Vagina (tissue), 2 donors: ENCODE measurements at regions not wholly inside any gene's neighbourhood (a gene's known extent, or its start where the extent isn't known, plus 50 kb on each side); places are given as distances from the start of the nearest gene placed in this dataset.

ENCODE experiments used
- DNase-seq, 2 donors: peaks; one replicate each; pipeline ENCODE4 v3.0.0-alpha.2; 2017; ENCODE audit errors: extremely low spot score in 2 of 2
- H3K27ac ChIP-seq: fragments of 200-600 bp; sonication (generic); one replicate; pipeline ENCODE4 v1.5.1; 2019
- H3K27me3 ChIP-seq: fragments of 200-600 bp; sonication (generic); one replicate; pipeline ENCODE4 v1.5.1; 2019
- H3K36me3 ChIP-seq, 2 donors: fragments of 200-600 bp; sonication (generic); one replicate each; pipeline ENCODE4 v1.5.1; 2017 to 2019
- H3K4me1 ChIP-seq: fragments of 200-600 bp; sonication (generic); one replicate; pipeline ENCODE4 v1.5.1; 2019
- H3K4me3 ChIP-seq, 2 donors: fragments of 200-600 bp; sonication (generic); 1 replicate in 1 of 2; 2 replicates in 1 of 2; pipeline ENCODE4 v1.5.1; 2016 to 2019
- H3K9me3 ChIP-seq: fragments of 200-600 bp; sonication (generic); one replicate; pipeline ENCODE4 v1.5.1; 2019
- CTCF ChIP-seq, 3 experiments: fragments of 450-650 bp in 2 of 3; fragments of 200-600 bp in 1 of 3; sonication (generic) in 1 of 3; IDR thresholded peaks; one replicate each; pipeline ENCODE4 v1.5.1; 2017 to 2019; ENCODE audit warnings: antibody characterized with exemption in 3 of 3, mild to moderate bottlenecking in 2 of 3, moderate library complexity in 2 of 3
- POLR2A ChIP-seq, 2 donors: fragments of 450-650 bp; IDR thresholded peaks; one replicate each; pipeline ENCODE4 v1.6.1; 2017; ENCODE audit warnings: antibody characterized with exemption in 2 of 2, mild to moderate bottlenecking in 2 of 2, moderate library complexity in 2 of 2
- POLR2AphosphoS5 ChIP-seq, 2 donors: sonication (generic); formaldehyde crosslinking; IDR thresholded peaks; one replicate each; pipeline ENCODE4 v1.9.0; 2017; ENCODE audit warnings: antibody characterized with exemption in 2 of 2, mild to moderate bottlenecking in 2 of 2, low read depth in 1 of 2; ENCODE audit not compliant: insufficient read depth in 1 of 2
- intact Hi-C: fragments of 100-400 bp; cut with DNase I; formaldehyde crosslinking; loops from one replicate; pipeline ENCODE4 v1.15.1; 2023

GRCh38 chr12:127678945-127679344, 588.0 kb upstream of the TMEM132C start:
- no peak for DNase-seq
- no peak for TF ChIP-seq POLR2A (IDR thresholded peaks at IDR 0.05)
- TF ChIP-seq POLR2AphosphoS5 (IDR thresholded peaks at IDR 0.05; ENCODE audit: insufficient read depth in 1 of 2, low read depth in 1 of 2), result no peak
- TF ChIP-seq CTCF (IDR thresholded peaks at IDR 0.05), result no peak
- no peak overlapping the region for H3K4me3 ChIP-seq

GRCh38 chr12:127680516-127680915, 586.5 kb upstream of the TMEM132C start:
- no peaks in the 10 kb centered on the region for H3K27me3 ChIP-seq
- no peak for TF ChIP-seq POLR2AphosphoS5 (IDR thresholded peaks at IDR 0.05; ENCODE audit: insufficient read depth in 1 of 2, low read depth in 1 of 2)
- TF ChIP-seq CTCF (IDR thresholded peaks at IDR 0.05), result no peak
- no peak for TF ChIP-seq POLR2A (IDR thresholded peaks at IDR 0.05)
- no peak overlapping the region for H3K27ac ChIP-seq
- H3K4me3 ChIP-seq, result no peak overlapping the region
- peaks cover 4% of the 10 kb centered on the region for H3K4me1 ChIP-seq
- intact Hi-C loops, result no loop called here
- H3K36me3 ChIP-seq, result no peaks in the 10 kb centered on the region
- no peaks in the 10 kb centered on the region for H3K9me3 ChIP-seq
- DNase-seq, result no peak

More at GRCh38 chr12:127678945-127679344, 588.0 kb upstream of the TMEM132C start:
- Histone ChIP-seq H3K9me3 (no peaks in the 10 kb centered on the region), H3K4me1 (peaks cover 4% of the 10 kb centered on the region), H3K27ac (no peak overlapping the region), H3K27me3 (no peaks in the 10 kb centered on the region), H3K36me3 (no peaks in the 10 kb centered on the region)
- intact Hi-C loops, result no loop called here

GRCh38 chr12:127681151-127681754, 585.7 kb upstream of the TMEM132C start:
- no peak overlapping the region for H3K27ac ChIP-seq
- H3K4me3 ChIP-seq, result no peak overlapping the region
- intact Hi-C loops, result no loop called here
- H3K36me3 ChIP-seq, result no peaks in the 10 kb centered on the region
- DNase-seq, result no peak
- H3K27me3 ChIP-seq, result no peaks in the 10 kb centered on the region
- H3K4me1 ChIP-seq, result peaks cover 4% of the 10 kb centered on the region
- no peaks in the 10 kb centered on the region for H3K9me3 ChIP-seq
- TF ChIP-seq POLR2AphosphoS5 (IDR thresholded peaks at IDR 0.05; ENCODE audit: insufficient read depth in 1 of 2, low read depth in 1 of 2), result no peak
- TF ChIP-seq POLR2A (IDR thresholded peaks at IDR 0.05), result no peak
- TF ChIP-seq CTCF (IDR thresholded peaks at IDR 0.05), result no peak

- intact Hi-C loops, result no loop called here
- DNase-seq, result no peak
- no peaks in the 10 kb centered on the region for H3K36me3 ChIP-seq
- no peak overlapping the region for H3K27ac ChIP-seq
- H3K4me3 ChIP-seq, result no peak overlapping the region
- H3K9me3 ChIP-seq, result no peaks in the 10 kb centered on the region
- H3K27me3 ChIP-seq, result no peaks in the 10 kb centered on the region
- H3K4me1 ChIP-seq, result no peaks in the 10 kb centered on the region
- TF ChIP-seq CTCF (IDR thresholded peaks at IDR 0.05) (no peak), POLR2AphosphoS5 (IDR thresholded peaks at IDR 0.05; ENCODE audit: insufficient read depth in 1 of 2, low read depth in 1 of 2) (no peak)
Observed at GRCh38 chr12:127685491-127685890, 581.5 kb upstream of the TMEM132C start.

- DNase-seq, result no peak
- no peak overlapping the region for H3K4me3 ChIP-seq
- H3K36me3 ChIP-seq, result no peaks in the 10 kb centered on the region
- no peaks in the 10 kb centered on the region for H3K4me1 ChIP-seq
- H3K27ac ChIP-seq, result no peak overlapping the region
- no peaks in the 10 kb centered on the region for H3K9me3 ChIP-seq
- no peaks in the 10 kb centered on the region for H3K27me3 ChIP-seq
- TF ChIP-seq CTCF (IDR thresholded peaks at IDR 0.05) (no peak), POLR2AphosphoS5 (IDR thresholded peaks at IDR 0.05; ENCODE audit: insufficient read depth in 1 of 2, low read depth in 1 of 2) (no peak), POLR2A (IDR thresholded peaks at IDR 0.05) (no peak)
- intact Hi-C loops, result no loop called here
Observed at GRCh38 chr12:127685931-127686330, 581.0 kb upstream of the TMEM132C start.
